Kidney capillary endothelial cell (primary cell): ENCODE measurements at regions not wholly inside any gene's neighbourhood (a gene's known extent, or its start where the extent isn't known, plus 50 kb on each side); places are given as distances from the start of the nearest gene placed in this dataset.

ENCODE experiments used
- DNase-seq: peaks from one replicate; pipeline ENCODE4 v3.0.0-alpha.2; 2018; ENCODE audit warnings: low spot score

DNA sequence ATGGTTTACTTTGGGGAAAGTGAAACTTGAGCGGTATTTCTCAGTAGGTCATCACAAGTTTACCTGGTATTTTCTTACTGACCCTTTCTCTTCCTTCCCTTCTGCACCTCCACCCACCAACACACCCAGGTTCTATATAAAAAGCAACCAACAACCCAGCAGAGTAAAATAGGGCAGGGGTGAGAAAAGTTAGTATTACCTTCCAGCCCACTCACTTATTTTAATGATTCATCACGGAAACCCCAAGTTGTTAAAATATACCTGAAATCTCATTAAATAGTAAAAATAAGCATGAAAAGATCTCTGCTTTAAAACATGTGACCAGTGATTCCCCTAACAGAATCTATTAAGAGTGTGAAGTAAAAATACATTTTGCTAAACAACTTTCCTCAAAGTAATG lies 306.1 kb downstream of the ZEB2 start:
- DNase-seq = no peak

DNA sequence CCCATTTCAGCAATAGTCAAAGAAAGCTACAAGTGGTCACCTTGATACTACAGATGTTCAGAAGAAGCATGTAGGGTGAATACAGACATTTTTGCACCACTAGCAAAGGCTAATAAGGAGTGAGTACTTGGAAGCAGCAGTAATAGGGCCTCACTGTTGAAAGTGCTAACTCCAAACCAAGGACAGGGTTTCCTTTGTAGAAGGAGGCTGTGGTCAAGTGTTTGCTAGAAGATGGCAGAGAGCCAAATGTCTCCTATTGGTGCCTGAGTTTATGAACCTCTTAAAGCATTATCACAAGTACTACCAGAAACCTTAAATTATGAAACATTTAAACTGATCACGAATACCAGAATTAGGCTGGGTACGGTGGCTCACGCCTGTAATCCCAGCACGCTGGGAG lies 308.1 kb downstream of the ZEB2 start:
- DNase-seq = no peak

DNA sequence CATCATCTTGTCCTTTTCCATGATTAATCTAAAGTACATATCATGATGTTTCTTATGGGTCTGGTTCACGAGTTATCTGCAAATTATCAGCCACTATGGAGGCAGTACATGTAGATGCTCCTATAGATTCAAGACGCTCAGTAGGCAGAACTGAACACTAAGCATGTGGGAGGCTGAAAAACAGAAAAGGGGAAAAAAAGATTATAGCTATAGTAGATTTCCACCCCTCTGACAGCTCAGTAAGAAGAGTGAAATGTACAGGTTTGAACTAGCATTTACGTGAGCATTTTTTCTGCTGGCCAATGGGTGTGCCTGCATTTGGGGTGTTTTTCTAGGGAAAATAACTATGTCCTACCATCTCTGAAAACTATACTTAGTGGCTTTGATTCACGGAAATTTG lies 308.9 kb downstream of the ZEB2 start:
- DNase-seq = no peak

DNA sequence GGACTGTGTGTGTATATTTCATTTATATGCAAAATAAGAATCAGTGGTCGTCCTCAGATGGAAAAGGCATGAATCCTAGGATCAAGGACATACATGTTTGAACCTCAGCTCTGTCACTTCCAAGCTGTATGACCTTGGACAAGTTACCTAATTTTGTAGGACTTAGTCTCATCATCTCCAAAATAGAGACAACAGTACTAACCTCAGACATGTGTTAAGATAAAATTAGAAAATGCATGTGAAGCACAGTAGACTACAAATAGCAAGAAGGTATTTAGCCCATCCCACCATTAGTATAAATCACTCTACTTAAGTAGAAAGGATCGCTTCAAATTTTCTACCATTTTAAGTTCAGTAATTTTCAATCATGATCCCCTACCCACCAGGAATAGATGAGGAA lies 309.8 kb downstream of the ZEB2 start:
- no peak for DNase-seq

DNA sequence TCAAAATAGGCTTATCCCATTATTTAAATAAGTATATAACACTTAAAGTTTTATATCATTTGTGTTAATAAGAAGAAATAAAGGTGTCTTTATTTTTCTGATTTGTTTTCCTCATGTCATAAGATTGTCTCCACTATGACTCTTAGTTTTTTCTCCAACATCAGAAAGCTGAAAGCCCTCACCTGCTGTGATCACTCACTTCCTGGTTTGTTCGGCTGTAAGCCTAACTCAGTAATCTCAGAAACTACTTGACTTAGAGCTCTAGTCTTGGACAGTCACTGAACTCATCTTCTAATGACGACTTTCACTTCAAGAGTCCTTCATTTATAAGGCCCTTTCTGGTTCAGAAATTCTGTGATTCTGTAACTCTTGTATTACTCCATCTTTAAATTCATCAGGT lies 311.0 kb downstream of the ZEB2 start:
- DNase-seq = no peak

DNA sequence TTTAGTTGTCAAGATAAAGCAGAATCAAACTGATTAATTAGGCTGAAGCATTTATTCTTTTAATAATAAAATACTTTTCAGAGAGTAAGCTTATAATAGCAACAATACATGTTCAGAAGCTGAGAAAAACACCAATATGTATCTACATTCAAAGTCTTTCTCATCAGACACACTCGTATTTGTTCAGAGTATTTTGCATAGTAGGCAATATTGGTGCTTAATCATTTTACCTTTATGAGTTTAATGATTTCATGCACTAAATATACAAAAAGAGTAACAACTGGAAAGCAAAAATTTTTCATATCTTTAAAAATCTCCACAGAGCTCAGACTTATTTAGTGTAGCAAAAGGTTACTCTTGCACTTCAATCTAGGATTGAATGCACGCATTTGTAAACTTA lies 313.9 kb downstream of the ZEB2 start:
- no peak for DNase-seq

DNA sequence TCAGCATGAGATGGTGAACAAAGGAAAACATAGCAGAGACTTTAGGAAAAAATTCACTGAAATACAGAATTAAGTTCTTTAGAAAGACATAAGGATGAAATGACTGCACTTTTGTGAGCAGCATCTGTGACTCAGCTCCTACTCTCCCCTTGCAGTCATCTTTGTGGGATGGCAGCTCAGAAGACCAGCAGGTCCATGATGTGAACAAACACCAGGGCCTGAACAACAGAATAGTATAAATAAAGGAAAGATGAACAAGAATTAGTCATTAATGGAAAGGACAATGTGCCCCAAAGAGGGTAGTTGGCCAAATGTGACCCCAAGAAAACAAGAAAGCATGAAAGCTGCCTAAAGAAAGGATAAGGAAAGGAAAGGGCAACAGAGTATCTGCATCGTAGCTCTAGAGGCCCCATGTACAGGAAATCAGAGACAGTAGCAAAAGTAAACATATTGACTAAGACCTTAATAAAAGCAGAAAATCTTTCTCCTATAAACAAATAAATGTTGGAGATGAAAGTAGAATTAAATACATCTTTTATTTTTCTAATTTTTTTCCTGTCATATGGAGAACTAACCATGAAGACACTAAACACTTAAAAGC lies 318.0 kb downstream of the ZEB2 start:
- DNase-seq = no peak

DNA sequence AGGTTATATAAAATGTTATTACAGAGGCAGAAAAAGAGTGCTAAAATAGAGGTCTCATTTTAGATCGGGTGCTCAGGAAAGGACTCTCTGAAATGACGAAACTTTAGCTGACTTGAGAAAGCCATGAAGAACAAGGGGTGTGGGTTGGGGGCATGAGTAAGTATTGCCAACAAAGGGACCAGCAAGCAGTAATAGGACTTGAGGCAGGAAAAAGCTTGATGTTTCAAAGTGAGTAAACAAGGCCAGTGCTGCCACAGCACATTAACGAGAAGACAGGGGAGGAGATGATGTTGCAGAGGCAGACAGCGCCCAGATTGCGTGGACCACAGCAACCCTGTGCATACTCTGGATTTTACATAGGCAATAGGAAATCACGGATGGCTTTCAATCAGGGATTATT lies 318.8 kb downstream of the ZEB2 start:
- DNase-seq = no peak

DNA sequence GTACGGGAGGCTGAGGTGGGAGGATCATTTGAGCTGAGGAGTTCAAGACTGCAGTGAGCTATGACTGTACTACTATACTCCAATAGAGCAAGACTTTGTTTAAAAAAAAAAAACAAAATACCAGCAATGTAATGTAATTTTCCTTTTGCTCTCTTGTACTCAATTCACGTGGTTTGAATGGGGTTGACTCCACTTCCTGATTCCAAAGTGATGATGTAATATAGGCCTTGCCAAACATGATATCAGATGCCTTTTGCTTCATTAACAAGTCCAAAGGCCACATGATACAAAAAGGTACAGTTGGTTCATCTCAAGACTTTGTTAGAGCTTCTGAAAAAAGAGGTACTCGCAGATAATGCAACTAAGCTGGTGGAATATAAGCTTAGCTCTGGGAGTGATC lies 321.8 kb downstream of the ZEB2 start:
- peak; percentile 48 for DNase-seq

DNA sequence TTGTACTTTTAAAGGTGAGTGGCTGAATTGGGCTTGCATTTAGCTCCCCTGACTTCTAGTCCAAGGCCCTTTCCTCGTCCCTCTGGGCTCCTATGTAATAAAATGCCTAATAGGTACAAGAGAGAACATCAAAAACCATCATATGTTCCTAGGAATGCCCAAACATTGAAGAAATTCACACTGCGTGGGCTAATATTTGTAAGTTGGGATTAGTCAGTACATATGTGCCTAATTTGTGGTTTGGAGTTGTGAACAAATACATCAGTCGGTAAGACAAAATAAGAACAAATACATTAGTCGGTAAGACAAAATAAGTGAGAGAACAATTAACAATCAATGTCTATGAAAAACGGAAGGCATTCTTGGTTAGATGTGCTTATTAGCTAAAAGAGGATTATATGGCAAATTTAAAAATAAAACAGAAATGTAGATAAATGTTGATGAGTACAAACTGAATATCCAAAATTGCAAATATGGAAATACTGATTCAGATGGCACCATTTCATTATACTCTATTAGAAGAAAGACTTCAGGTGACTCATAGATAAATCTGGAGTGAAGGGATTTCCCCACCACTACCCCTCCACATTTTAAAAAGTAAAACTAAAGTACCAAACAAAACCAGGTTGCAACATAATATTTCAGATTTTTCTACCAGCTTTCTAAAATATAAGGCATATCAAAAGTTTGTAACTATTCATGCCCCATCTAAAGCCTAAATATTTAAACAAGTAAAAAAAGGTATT lies 325.4 kb downstream of the ZEB2 start:
- DNase-seq = no peak

DNA sequence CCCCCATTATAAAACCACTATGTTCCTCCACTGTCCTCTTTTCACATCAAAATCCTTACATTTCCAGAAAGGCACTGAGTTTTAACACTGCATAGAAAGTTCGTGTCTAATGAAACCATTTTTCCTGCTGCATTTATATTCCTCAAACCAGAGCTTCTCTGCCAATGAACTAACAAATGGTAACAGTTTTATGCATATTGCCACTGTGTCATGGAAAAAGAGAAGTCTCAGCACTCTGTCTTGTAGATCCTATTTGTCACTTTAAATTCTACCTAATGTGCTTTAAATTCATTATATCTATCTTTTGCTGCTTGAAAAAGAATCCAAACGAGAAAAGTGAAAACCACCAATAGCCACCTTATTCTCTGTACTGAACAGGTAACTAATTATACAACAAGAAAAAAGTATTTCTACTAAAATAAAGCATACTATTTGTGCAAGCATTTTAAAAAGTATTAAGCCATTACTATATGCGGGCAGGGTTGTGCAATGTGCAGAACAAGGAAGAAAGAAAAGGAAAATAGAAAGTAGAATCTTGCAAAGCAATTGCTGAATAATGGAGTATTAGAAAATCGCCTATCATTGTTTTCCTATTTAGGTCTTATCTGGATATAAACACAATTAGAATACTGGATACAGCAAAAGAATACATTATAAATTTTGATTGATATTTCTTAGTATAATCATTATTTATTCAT lies 328.9 kb downstream of the ZEB2 start:
- no peak for DNase-seq

DNA sequence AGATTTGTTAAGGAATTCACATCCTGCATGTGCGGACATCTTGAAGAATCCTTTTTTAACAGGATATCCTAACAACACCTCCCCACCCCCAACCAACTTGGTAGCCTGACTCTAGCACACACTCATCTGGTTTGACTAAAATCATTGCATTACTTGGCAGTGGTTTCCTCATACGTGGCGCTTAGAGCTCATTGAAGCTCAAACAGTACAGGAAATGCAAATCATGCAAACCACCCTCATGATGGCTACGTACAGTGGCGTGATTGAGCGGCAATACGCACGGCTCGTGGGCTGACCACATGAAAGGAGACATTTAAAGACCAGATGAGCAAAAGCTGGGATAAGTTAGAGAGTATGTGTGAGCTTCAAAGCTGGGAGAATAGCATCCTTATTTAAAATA lies 336.2 kb downstream of the ZEB2 start:
- no peak for DNase-seq

DNA sequence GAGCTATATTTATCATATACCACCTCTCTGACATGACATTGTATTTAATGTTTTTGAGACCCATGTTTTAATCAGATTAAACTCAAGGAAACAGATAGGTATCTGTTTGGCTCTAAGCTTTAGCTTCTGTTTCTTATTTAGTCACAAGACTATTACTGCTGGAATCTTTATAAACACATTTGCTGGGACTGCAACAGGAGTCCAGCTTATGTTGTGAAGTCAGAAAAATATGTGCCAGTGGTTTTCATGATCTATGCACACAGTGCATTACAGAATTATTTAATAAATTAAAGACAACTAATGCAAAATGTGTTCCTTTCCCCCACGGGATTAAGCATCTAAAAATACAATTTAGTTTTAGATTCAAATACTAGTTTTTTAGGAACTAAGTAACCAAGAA lies 338.9 kb downstream of the ZEB2 start:
- DNase-seq = no peak

DNA sequence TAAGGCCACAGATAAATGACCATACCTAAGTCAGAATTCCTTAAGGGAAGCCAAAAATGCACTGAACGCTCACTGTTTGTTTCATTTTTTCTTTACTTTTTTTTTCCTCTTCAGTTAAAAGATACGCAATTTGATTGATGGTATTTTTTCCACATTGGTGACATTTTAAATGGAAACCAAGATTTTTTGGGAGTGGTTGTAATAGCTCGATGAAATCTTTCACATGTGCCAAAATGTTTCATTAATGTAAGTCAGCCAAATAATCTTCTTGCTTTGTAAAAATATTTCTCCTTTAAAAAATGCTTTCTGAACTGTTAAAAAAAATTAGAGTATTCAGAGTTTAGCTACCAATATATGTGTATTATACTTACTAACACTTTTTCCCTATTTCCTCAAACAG lies 339.8 kb downstream of the ZEB2 start:
- DNase-seq = no peak

DNA sequence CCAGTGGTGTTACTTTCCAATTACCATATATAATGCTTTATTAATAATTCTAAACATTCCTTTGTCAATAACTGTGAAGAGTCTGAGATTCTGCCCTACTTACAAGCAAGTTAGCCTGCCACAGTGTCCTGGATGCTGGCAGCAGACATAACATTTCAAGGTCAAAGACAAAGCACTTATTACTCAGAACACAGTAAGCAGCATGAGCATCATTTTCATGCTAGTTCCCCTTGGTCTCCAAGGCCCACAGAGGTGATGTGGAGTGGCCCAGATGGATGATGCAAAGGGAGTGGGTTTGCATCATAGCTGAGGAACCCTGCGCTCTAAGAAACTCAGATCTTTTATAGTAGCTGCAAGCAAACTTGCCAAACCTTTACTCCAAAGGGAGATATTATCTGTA lies 349.7 kb downstream of the ZEB2 start:
- DNase-seq = no peak

DNA sequence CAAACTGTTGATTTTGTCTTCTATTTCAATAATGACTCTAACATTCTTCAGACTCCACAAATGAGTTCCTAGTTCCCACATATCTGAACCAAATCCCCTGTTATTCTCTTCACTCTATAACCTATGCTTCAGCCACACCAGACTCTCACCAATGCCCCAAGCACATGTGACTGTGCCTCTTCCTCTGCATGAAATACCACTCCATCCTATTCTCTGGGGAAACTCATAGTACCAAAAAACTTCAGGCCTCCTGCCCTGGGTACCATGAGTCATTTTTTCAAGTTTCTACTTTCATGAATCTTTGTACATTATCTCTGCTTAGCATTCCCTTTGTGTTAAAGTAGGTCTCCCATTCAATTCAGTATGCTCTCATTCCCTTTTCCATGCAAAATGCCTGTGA lies 353.2 kb downstream of the ZEB2 start:
- no peak for DNase-seq

DNA sequence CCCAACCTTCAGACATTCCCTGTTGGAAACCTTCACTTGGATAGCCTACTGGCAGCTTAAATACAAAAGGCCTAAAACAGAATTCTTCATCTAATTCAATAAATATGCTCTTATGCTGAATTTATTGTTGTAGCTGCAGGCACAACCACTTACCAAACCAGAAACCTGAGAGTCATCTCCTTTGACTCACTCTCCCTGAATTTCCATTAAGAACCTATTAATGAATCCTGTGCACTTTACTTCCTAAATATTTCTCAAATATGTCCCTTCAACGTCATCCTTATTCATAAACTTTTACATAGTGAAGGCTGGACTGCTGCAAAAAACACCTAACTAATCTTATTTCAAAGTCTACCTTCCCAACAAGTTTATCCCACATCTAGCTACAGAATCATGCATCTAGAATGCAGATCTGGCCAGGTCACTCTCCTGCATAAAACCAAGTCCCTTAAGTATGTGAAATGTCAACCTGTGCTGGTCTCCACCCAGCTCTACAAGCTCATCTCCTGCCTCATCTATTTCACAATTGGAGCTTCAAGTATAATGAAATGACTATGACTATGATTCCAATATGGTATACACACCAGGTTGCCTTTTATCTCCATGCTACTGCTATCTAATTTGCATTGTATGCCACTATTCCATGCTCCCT lies 354.2 kb downstream of the ZEB2 start:
- DNase-seq = no peak

DNA sequence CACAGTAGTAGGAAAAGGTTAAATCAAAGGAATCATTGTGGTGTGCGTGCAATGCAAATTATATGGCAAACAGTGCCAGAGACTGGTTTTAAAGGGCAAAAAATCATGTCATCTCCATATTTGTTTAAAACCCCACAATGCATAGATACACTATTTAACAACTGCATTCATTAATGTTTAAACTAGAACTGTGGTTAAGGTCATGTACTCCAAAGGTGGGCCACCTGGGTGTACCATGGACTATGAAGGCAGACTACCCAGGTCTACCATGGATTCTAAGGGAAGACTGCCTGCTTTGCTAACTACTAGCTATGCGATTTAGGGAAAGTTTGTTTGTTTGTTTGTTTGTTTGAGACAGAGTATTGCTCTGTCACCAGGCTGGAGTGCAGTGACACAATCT lies 356.3 kb downstream of the ZEB2 start:
- no peak for DNase-seq

DNA sequence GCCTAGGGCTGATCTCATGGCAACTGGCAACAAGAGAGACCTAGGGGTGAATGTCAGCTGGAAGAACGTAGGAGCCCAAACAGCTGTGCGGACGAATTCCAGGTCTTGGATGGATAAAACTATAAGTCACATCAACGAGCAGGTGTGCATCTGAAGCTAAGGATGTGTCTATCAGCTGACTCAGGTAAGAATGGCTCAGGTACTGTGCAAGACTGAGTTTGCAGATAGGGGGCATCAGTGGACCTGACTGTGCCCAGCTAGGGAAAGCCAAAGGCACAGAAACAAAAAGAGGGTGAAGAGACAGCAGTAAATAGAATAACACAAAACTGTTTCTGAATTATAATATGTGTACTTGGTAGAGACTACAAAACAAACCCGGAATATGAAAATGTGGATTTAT lies 357.3 kb downstream of the ZEB2 start:
- no peak for DNase-seq

DNA sequence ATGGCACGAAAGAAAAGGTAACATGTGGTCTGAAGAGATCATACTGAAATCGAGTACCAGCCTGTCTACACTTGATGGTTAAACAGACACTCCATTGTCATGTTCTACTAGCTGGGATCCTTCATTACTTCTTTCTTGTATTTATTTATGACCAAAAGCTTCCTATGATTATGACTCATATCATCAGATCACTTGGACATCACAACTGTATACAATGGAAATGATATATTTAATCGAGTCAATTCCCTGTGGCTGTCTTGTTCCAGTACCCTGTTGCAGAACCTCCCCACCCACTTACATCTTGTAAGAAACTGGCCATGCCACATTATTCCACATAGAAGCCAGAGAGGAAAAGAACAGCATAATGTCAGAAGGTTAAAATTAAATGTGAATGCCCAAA lies 358.9 kb downstream of the ZEB2 start:
- DNase-seq = no peak

DNA sequence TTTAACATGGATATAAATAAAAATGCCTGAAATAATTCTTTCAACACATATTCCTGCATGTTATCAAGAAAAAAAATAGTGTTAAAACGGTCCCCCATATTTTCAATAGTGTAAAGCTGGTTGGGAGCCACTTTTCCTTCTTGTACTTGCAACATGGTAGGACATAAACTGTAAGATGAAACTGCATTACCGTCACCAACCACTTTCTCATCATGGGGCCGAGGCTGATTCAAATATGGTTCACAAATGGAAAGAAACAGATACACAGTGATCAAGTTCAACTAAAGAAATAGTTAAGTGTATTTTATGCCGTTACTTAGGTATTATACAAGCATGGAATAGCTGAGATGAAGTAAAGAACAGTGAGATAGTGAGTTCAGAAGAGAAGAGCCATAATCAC lies 360.7 kb downstream of the ZEB2 start:
- no peak for DNase-seq

DNA sequence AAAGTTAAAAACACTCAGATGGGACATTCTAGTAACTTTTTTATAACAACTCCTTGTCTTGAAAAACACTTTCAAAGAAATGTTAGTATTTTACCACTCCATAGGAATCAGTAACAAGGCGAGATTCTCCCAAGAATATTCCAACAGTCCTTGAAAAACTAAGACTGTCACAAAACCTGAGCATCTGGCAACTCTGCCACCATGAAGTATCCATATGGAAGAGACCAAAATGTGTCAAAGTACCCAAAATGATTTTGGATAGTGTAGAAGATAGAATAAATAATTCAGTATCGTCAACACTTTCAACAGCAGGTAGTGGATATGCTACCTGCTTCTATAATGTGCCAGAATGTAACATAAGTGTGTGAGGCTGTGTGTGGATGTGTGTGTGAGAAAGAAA lies 361.8 kb downstream of the ZEB2 start:
- DNase-seq = no peak
